ENCODE measurements at regions not wholly inside any gene's neighbourhood (a gene's known extent, or its start where the extent isn't known, plus 50 kb on each side); places are given as distances from the start of the nearest gene placed in this dataset.
"Not testable (repeated sequence)": the region's sequence is repeated elsewhere in the genome, so short reads cannot be mapped to it uniquely, and the experiment has no call there.

DNA sequence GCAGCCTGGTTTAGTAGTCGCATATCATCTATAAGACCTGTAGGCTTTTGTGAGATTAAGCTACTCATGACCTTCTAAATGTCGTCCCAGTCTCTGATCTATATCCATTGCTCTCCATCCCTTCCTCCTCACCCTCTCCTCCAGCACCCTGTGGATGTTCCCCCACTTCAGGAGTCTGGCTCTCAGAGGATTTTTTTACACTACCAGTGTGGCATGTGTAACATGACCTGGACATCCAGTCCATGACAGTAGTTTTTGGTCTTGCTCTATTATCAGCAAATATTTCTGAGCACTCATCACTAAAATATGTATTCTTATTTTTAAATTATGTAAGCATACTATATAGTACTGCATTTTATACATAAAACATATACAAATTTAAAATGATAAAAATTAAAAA is 142.1 kb downstream of the DYRK2 start:
- H4K20me1 ChIP-seq (ENCODE audit: insufficient read depth, low read length) = no peaks in the 10 kb centered on the region
- DNase-seq (ENCODE audit: low read depth) (no peak), FAIRE-seq (no peak)
- no peaks in the 10 kb centered on the region for H3K27me3 ChIP-seq (ENCODE audit: insufficient read depth, low read length)
- H3K9me3 ChIP-seq (ENCODE audit: insufficient read depth, low read depth, low read length) = no peaks in the 10 kb centered on the region
- H3K9me3 Mint-ChIP-seq (ENCODE audit: unreplicated experiment) = no peaks in the 10 kb centered on the region
- H3K27me3 Mint-ChIP-seq (ENCODE audit: low read depth, unreplicated experiment) = no peaks in the 10 kb centered on the region
- no peak overlapping the region for H3K4me3 Mint-ChIP-seq (ENCODE audit: unreplicated experiment)
- H3K9ac ChIP-seq (ENCODE audit: low read length) = no peak overlapping the region
- no peaks in the 10 kb centered on the region for H3K36me3 ChIP-seq (ENCODE audit: insufficient read depth, low read length)
- no peak overlapping the region for H3K4me3 ChIP-seq (ENCODE audit: insufficient read depth, low read depth, low read length)
- no peaks in the 10 kb centered on the region for H3K36me3 Mint-ChIP-seq (ENCODE audit: low read depth, unreplicated experiment)
- no peak overlapping the region for H3K27ac ChIP-seq (ENCODE audit: low read depth, low read length)
- peaks cover 7% of the 10 kb centered on the region for H3K4me1 ChIP-seq (ENCODE audit: insufficient read depth, low read length)
- no peaks in the 10 kb centered on the region for H3K79me2 ChIP-seq (ENCODE audit: insufficient read depth, low read length)
- TF ChIP-seq, protein P1, sequence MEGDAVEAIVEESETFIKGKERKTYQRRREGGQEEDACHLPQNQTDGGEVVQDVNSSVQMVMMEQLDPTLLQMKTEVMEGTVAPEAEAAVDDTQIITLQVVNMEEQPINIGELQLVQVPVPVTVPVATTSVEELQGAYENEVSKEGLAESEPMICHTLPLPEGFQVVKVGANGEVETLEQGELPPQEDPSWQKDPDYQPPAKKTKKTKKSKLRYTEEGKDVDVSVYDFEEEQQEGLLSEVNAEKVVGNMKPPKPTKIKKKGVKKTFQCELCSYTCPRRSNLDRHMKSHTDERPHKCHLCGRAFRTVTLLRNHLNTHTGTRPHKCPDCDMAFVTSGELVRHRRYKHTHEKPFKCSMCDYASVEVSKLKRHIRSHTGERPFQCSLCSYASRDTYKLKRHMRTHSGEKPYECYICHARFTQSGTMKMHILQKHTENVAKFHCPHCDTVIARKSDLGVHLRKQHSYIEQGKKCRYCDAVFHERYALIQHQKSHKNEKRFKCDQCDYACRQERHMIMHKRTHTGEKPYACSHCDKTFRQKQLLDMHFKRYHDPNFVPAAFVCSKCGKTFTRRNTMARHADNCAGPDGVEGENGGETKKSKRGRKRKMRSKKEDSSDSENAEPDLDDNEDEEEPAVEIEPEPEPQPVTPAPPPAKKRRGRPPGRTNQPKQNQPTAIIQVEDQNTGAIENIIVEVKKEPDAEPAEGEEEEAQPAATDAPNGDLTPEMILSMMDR (IDR thresholded peaks at IDR 0.05; ENCODE audit: insufficient read depth, low read depth, low read length) = no peak
- TF ChIP-seq EZH2 (IDR thresholded peaks at IDR 0.05; ENCODE audit: insufficient read depth, low read length) = no peak
- no peak overlapping the region for H2AFZ ChIP-seq (ENCODE audit: low read depth, low read length)
- H3K27ac Mint-ChIP-seq (ENCODE audit: unreplicated experiment) = no peak overlapping the region
- H3K4me1 Mint-ChIP-seq (ENCODE audit: low read depth, unreplicated experiment) = peaks cover 11% of the 10 kb centered on the region
- no peak overlapping the region for H3K4me2 ChIP-seq (ENCODE audit: low read length)

DNA sequence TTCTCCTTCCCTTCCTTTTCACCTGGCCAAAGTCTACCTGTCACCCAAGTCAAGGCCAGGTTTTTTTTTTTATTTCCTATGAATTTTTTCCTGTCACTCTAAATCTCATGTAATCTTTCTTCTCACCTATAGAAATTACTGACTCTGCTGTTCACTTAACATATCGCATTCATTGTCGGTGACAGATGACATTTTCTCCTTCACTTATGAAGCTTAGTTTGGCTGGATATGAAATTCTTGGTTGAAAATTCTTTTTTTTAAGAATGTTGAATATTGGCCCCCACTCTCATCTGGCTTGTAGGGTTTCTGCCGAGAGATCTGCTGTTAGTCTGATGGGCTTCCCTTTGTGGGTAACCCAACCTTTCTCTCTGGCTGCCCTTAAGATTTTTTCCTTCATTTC is 142.8 kb downstream of the DYRK2 start:
- not testable (repeated sequence) for H3K36me3 Mint-ChIP-seq (ENCODE audit: low read depth, unreplicated experiment); DNase-seq (ENCODE audit: low read depth); H3K27me3 Mint-ChIP-seq (ENCODE audit: low read depth, unreplicated experiment); H3K4me2 ChIP-seq (ENCODE audit: low read length); H3K79me2 ChIP-seq (ENCODE audit: insufficient read depth, low read length); H3K4me1 ChIP-seq (ENCODE audit: insufficient read depth, low read length); H3K9me3 Mint-ChIP-seq (ENCODE audit: unreplicated experiment); FAIRE-seq; H3K9me3 ChIP-seq (ENCODE audit: insufficient read depth, low read depth, low read length); H3K36me3 ChIP-seq (ENCODE audit: insufficient read depth, low read length); H4K20me1 ChIP-seq (ENCODE audit: insufficient read depth, low read length); H3K4me3 ChIP-seq (ENCODE audit: insufficient read depth, low read depth, low read length); H3K27ac ChIP-seq (ENCODE audit: low read depth, low read length); H2AFZ ChIP-seq (ENCODE audit: low read depth, low read length); H3K27me3 ChIP-seq (ENCODE audit: insufficient read depth, low read length); H3K27ac Mint-ChIP-seq (ENCODE audit: unreplicated experiment); H3K9ac ChIP-seq (ENCODE audit: low read length); H3K4me3 Mint-ChIP-seq (ENCODE audit: unreplicated experiment)
- peaks cover 11% of the 10 kb centered on the region for H3K4me1 Mint-ChIP-seq (ENCODE audit: low read depth, unreplicated experiment)

DNA sequence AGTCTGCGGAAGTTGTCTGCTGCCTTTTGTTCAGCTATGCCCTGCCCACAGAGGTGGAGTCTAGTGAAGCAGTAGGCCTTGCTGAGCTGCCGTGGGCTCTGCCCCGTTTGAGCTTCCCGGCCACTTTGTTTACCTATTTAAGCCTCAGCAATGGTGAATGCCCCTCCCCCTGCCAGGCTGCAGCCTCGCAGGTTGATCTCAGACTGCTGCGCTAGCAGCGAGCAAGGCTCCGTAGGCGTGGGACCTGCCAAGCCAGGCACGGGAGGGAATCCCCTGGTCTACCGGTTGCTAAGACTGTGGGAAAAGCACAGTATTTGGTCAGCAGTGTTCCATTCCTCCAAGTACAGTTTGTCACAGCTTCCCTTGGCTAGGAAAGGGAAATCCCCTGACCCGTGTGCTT is 143.6 kb downstream of the DYRK2 start:
- Histone ChIP-seq H3K4me1 (ENCODE audit: insufficient read depth, low read length) (peaks cover 7% of the 10 kb centered on the region), H3K27ac (ENCODE audit: low read depth, low read length) (no peak overlapping the region), H3K4me2 (ENCODE audit: low read length) (no peak overlapping the region), H3K9ac (ENCODE audit: low read length) (no peak overlapping the region), H2AFZ (ENCODE audit: low read depth, low read length) (no peak overlapping the region), H3K27me3 (ENCODE audit: insufficient read depth, low read length) (no peaks in the 10 kb centered on the region), H3K36me3 (ENCODE audit: insufficient read depth, low read length) (no peaks in the 10 kb centered on the region), H3K4me3 (ENCODE audit: insufficient read depth, low read depth, low read length) (no peak overlapping the region), H3K79me2 (ENCODE audit: insufficient read depth, low read length) (no peaks in the 10 kb centered on the region), H3K9me3 (ENCODE audit: insufficient read depth, low read depth, low read length) (no peaks in the 10 kb centered on the region), H4K20me1 (ENCODE audit: insufficient read depth, low read length) (no peaks in the 10 kb centered on the region)
- no peak overlapping the region for H3K4me3 Mint-ChIP-seq (ENCODE audit: unreplicated experiment)
- no peak for FAIRE-seq
- no peaks in the 10 kb centered on the region for H3K36me3 Mint-ChIP-seq (ENCODE audit: low read depth, unreplicated experiment)
- TF ChIP-seq, protein P1 (IDR thresholded peaks at IDR 0.05; ENCODE audit: insufficient read depth, low read depth, low read length) = no peak
- no peak for TF ChIP-seq EZH2 (IDR thresholded peaks at IDR 0.05; ENCODE audit: insufficient read depth, low read length)
- no peak overlapping the region for H3K27ac Mint-ChIP-seq (ENCODE audit: unreplicated experiment)
- peaks cover 12% of the 10 kb centered on the region for H3K4me1 Mint-ChIP-seq (ENCODE audit: low read depth, unreplicated experiment)
- H3K9me3 Mint-ChIP-seq (ENCODE audit: unreplicated experiment) = no peaks in the 10 kb centered on the region
- H3K27me3 Mint-ChIP-seq (ENCODE audit: low read depth, unreplicated experiment) = no peaks in the 10 kb centered on the region
- DNase-seq (ENCODE audit: low read depth) = no peak
